T-helper 1 cell treated with Interleukin-12 subunit alpha and Interleukin-12 subunit beta and Interleukin-4 antibody, amounts not matched to agents 30 ng/mL and 1 ng/mL, for 36 hours (primary cell): ENCODE measurements at regions not wholly inside any gene's neighbourhood (a gene's known extent, or its start where the extent isn't known, plus 50 kb on each side); places are given as distances from the start of the nearest gene placed in this dataset.

Experiments
- intact Hi-C: fragments of 100-400 bp; cut with micrococcal nuclease; formaldehyde crosslinking; loops from one replicate; pipeline ENCODE4 v1.15.1; 2024

GRCh38 chr4:10205223-10205622 lies 88.6 kb upstream of the WDR1 start:
- intact Hi-C loops = no loop called here

- intact Hi-C loops = no loop called here
These were observed 87.9 kb upstream of the WDR1 start for GRCh38 chr4:10204401-10205058.

GRCh38 chr4:10203851-10204250 lies 87.3 kb upstream of the WDR1 start:
- intact Hi-C loops = no loop called here

- intact Hi-C loops = no loop called here
These were observed 85.0 kb upstream of the WDR1 start for GRCh38 chr4:10201381-10202223.

- intact Hi-C loops = no loop called here
These were observed 84.3 kb upstream of the WDR1 start for GRCh38 chr4:10200869-10201268.

GRCh38 chr4:10198365-10198764 lies 81.8 kb upstream of the WDR1 start:
- intact Hi-C loops = no loop called here

GRCh38 chr4:10197952-10198351 lies 81.4 kb upstream of the WDR1 start:
- intact Hi-C loops = no loop called here

GRCh38 chr4:10196191-10196590 lies 79.6 kb upstream of the WDR1 start:
- intact Hi-C loops = no loop called here

- intact Hi-C loops = no loop called here
These were observed 75.7 kb upstream of the WDR1 start for GRCh38 chr4:10192331-10192730.

GRCh38 chr4:10188400-10189004 lies 71.9 kb upstream of the WDR1 start:
- intact Hi-C loops = no loop called here

- intact Hi-C loops = no loop called here
These were observed 69.9 kb upstream of the WDR1 start for GRCh38 chr4:10186228-10187214.

GRCh38 chr4:10185518-10186227 lies 69.1 kb upstream of the WDR1 start:
- intact Hi-C loops = no loop called here

GRCh38 chr4:10184501-10184938 lies 67.9 kb upstream of the WDR1 start:
- intact Hi-C loops = loop anchor here (5.0 kb wide), 2 partner anchors 488 to 548 kb away; no protein-coding TSS in a partner anchor

- intact Hi-C loops = loop anchor here (5.0 kb wide), 2 partner anchors 488 to 548 kb away; no protein-coding TSS in a partner anchor
These were observed 67.4 kb upstream of the WDR1 start for GRCh38 chr4:10184041-10184440.

- intact Hi-C loops = loop anchor here (1.0 to 5.0 kb wide), 4 partner anchors 21 to 549 kb away; partner anchors contain the start of gene ZNF518B
These were observed 66.9 kb upstream of the WDR1 start for GRCh38 chr4:10183462-10183861.

- intact Hi-C loops = loop anchor here (1.0 to 5.0 kb wide), 4 partner anchors 20 to 550 kb away; partner anchors contain the start of gene ZNF518B
These were observed 66.1 kb upstream of the WDR1 start for GRCh38 chr4:10182446-10183424.

GRCh38 chr4:10181745-10182445 lies 65.3 kb upstream of the WDR1 start:
- intact Hi-C loops = loop anchor here (1.0 to 5.0 kb wide), 5 partner anchors 64 to 1289 kb away; no protein-coding TSS in a partner anchor
